Mucosa of descending colon (tissue), 3 donors: ENCODE measurements at regions not wholly inside any gene's neighbourhood (a gene's known extent, or its start where the extent isn't known, plus 50 kb on each side); places are given as distances from the start of the nearest gene placed in this dataset.

Source experiments
- ATAC-seq: fragments of 200-7000 bp; cut with Tn5 transposase; one replicate; pipeline ENCODE4 v1.9.1; 2020; ENCODE audit warnings: mild to moderate bottlenecking, moderate library complexity
- DNase-seq, 3 donors: peaks; one replicate each; pipeline ENCODE4 v3.0.0-alpha.2; 2020
- H3K36me3 ChIP-seq: fragments of 200-600 bp; one replicate; pipeline ENCODE4 v1.8.0; 2021; ENCODE audit warnings: low read depth, mild to moderate bottlenecking
- H3K4me1 ChIP-seq: fragments of 200-600 bp; one replicate; pipeline ENCODE4 v1.8.0; 2021; ENCODE audit warnings: low read depth, mild to moderate bottlenecking
- H3K4me3 ChIP-seq: fragments of 200-600 bp; one replicate; pipeline ENCODE4 v1.8.0; 2021; ENCODE audit warnings: mild to moderate bottlenecking
- H3K9me3 ChIP-seq: fragments of 200-600 bp; one replicate; pipeline ENCODE4 v1.8.0; 2021; ENCODE audit warnings: mild to moderate bottlenecking
- intact Hi-C, 2 donors: fragments of 100-400 bp; cut with DNase I in 1 of 2; cut with micrococcal nuclease in 1 of 2; formaldehyde crosslinking; loops; one replicate each; pipeline versions ENCODE4 v1.11.0 to v1.11.1; 2022; cut with DNase I, micrococcal nuclease
- TF ChIP-seq, protein P1 (sequence below): fragments of 200-600 bp; IDR thresholded peaks from one replicate; pipeline ENCODE4 v1.8.0; 2022; ENCODE audit warnings: antibody characterized with exemption, mild to moderate bottlenecking
- donor health status: DM: no; HTN: no; CAD: no; lungs with moderate emphysema.
- donor health status: DM: no; HTN: no; CAD: no.
- donor health status: DM: no; HTN: yes; CAD: no.

DNA sequence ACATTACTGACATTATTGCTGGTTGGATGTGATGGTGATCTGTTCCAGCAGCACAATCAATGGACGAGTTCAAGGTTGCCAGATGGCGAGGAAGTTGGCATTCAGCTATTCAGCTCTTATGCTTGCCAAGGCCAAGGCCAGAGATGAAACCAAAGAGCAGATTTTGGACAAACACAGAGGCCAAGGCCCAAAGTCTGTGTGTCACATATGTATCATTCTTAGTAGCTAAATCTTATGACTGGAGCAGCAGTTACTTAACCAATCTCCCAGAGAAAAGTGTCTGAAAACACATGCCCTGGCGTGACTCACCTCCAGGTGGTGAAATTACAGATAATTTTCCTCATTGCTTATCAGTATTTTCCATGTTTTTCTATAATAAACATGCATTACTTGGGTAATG, 189.0 kb upstream of the EGFLAM start:
- H3K4me3 ChIP-seq: no peak overlapping the region

DNA sequence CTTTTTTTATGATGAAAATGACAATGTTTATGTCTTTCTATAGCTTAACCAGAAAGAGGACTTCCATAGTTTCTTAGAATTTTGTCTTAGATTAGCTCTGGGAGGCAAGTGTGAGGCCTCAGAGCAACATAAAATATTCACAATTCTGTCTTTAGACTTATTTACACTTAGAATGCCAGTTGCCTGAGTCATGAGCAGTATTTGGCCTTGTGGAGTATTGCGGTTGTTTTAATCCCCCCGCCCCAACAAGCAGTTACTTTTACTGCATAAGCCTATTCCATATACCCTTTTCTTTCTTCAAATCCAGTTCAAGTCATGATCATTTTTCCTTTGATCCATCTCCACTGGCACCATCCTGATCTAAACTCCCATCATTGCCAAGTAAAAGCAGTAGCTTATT, 198.0 kb upstream of the EGFLAM start:
- Histone ChIP-seq H3K4me1 (no peaks in the 10 kb centered on the region), H3K36me3 (no peaks in the 10 kb centered on the region), H3K9me3 (no peaks in the 10 kb centered on the region), H3K4me3 (no peak overlapping the region)
- TF ChIP-seq, protein P1, sequence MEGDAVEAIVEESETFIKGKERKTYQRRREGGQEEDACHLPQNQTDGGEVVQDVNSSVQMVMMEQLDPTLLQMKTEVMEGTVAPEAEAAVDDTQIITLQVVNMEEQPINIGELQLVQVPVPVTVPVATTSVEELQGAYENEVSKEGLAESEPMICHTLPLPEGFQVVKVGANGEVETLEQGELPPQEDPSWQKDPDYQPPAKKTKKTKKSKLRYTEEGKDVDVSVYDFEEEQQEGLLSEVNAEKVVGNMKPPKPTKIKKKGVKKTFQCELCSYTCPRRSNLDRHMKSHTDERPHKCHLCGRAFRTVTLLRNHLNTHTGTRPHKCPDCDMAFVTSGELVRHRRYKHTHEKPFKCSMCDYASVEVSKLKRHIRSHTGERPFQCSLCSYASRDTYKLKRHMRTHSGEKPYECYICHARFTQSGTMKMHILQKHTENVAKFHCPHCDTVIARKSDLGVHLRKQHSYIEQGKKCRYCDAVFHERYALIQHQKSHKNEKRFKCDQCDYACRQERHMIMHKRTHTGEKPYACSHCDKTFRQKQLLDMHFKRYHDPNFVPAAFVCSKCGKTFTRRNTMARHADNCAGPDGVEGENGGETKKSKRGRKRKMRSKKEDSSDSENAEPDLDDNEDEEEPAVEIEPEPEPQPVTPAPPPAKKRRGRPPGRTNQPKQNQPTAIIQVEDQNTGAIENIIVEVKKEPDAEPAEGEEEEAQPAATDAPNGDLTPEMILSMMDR: no peak
- ATAC-seq: no peak
- peak in 1 of 3 donors; percentile 9 for DNase-seq
- intact Hi-C loops: no loop called here

More for the DNA sequence above, 189.0 kb upstream of the EGFLAM start:
- DNase-seq: no peak
- intact Hi-C loops: no loop called here
- Histone ChIP-seq H3K9me3 (no peaks in the 10 kb centered on the region), H3K4me1 (no peaks in the 10 kb centered on the region), H3K36me3 (no peaks in the 10 kb centered on the region)
- ATAC-seq: no peak
- TF ChIP-seq, protein P1: no peak

DNA sequence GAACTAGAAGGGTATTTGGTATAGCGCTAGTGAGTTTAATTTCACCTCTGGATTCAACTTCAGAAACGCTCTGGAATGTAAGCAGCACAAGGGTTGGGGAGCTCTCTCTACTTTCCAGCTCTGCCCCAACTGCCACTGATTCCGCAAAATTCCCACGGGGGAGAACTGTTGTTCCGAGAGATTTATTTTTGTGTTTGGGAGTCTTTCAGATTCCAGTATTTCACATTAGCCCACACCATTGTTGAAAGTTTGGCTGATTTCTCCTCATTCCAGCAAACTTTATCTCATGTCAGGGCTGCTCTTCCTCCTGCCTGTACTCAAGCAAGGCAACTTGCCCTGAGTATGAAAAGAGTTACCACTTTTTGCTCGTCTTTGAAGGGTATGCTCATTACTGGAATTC, 198.5 kb upstream of the EGFLAM start:
- TF ChIP-seq, protein P1: no peak
- DNase-seq (no peak), ATAC-seq (no peak)
- Histone ChIP-seq H3K9me3 (no peaks in the 10 kb centered on the region), H3K4me1 (no peaks in the 10 kb centered on the region), H3K4me3 (no peak overlapping the region), H3K36me3 (no peaks in the 10 kb centered on the region)
- intact Hi-C loops: no loop called here

DNA sequence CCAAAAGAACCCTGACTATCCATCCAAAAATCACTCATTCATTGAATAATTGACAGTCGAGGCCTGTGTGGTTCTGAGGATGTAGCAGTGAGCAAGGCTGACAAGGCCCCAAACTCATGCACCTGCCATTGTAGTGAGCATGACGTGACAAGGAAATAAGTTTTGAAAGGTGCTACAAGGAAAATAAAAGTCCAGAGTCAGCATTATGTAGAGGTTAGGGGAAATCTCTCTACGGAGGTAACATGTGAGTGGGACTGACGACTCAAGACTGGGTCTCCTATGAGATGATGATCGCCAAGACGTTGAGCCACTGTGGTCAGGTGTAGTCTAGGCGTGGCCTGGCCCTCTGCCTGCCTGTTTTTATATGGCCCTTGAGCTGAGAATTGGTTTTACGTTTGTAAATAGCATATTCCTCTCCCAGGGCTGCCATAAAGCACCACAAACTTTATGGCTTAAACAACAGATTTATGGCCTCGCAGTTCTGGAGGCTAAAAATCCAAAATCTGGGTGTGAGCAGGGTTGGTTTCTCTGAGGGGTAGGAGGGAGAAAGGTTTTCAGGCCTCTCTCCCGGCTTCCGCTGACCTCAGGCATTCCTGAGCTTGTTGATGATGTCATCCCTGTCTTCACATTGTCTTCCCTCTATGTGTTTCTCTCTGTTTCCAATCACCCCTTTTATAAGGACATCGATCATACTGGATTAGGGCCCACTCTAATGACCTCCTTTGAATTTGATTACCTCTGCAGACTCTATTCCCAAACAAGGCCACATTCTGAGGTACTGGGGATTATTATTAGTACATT, 206.4 kb upstream of the EGFLAM start:
- DNase-seq: peak; percentile 27 to 51 (median 34)
- intact Hi-C loops: no loop called here
- no peak overlapping the region for H3K4me3 ChIP-seq
- no peaks in the 10 kb centered on the region for H3K36me3 ChIP-seq
- peaks cover 3% of the 10 kb centered on the region for H3K4me1 ChIP-seq
- ATAC-seq: peak; percentile 51
- no peaks in the 10 kb centered on the region for H3K9me3 ChIP-seq
- TF ChIP-seq, protein P1: no peak

- ATAC-seq (no peak), DNase-seq (no peak)
- Histone ChIP-seq H3K36me3 (no peaks in the 10 kb centered on the region), H3K9me3 (no peaks in the 10 kb centered on the region), H3K4me3 (no peak overlapping the region), H3K4me1 (peaks cover 3% of the 10 kb centered on the region)
- TF ChIP-seq, protein P1: no peak
- intact Hi-C loops: no loop called here
Measured at GRCh38 chr5:38048400-38048799, 208.6 kb upstream of the GDNF start.
